ENCODE measurements at regions not wholly inside any gene's neighbourhood (a gene's known extent, or its start where the extent isn't known, plus 50 kb on each side); places are given as distances from the start of the nearest gene placed in this dataset.

DNA sequence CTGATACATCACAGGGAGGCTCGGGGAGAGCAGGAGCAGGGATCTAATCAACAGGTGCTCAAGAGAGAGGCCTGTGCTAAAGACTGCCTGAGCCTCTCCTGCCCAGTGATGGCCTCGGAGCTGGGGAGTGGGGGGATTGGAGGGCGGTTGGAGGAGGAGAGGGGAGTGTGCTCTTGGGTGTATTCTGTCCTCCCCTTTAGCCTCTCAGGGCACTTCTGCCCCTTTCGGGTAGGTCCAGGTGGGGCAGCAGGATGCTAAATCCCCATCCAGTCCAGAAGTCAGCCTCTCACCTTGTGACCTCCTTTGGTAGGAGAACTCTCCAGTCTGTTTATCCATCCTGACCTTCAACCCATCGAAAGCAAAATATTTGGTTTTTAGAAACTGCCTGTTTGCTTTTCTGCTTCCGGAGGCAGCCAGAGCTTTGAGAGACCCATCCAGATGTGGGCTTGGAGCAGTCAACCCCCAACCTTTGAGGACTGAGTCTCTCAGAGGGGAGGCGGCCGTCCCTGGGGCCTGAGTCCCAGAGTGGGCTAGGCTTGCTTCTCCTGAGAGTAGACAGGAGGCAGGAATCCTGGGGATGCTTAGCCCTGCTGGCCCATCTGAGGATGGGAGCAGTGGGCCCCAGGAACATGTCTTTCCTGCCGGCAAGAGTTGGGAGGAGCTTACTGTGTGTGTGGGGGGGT lies 105.2 kb upstream of the SYT13 start:
- H3K27ac Mint-ChIP-seq: no peak overlapping the region
- H3K9me3 Mint-ChIP-seq: no peaks in the 10 kb centered on the region
- H3K4me3 Mint-ChIP-seq: no peak overlapping the region
- Histone ChIP-seq H3K36me3 (ENCODE audit: insufficient read depth) (no peaks in the 10 kb centered on the region), H3F3A (replicated peaks; ENCODE audit: low read depth) (no peaks in the 10 kb centered on the region), H3K4me3 (no peak overlapping the region), H3K79me2 (replicated peaks; ENCODE audit: insufficient read depth) (no peaks in the 10 kb centered on the region), H3K27ac (ENCODE audit: low read depth) (no peak overlapping the region), H4K20me1 (replicated peaks; ENCODE audit: insufficient read depth) (no peaks in the 10 kb centered on the region), H3K9me2 (ENCODE audit: insufficient read depth) (no peaks in the 10 kb centered on the region), H3K27me3 (ENCODE audit: insufficient read depth) (no peaks in the 10 kb centered on the region), H3K4me1 (ENCODE audit: insufficient read depth) (no peaks in the 10 kb centered on the region), H2AFZ (no peak overlapping the region), H3K4me2 (no peak overlapping the region)
- no peaks in the 10 kb centered on the region for H3K36me3 Mint-ChIP-seq (ENCODE audit: low read depth)
- no peak for DNase-seq (ENCODE audit: low spot score)
- peaks cover 16% of the 10 kb centered on the region for H3K27me3 Mint-ChIP-seq (ENCODE audit: insufficient read depth, low read depth, poor library complexity)
- TF ChIP-seq, protein P1, sequence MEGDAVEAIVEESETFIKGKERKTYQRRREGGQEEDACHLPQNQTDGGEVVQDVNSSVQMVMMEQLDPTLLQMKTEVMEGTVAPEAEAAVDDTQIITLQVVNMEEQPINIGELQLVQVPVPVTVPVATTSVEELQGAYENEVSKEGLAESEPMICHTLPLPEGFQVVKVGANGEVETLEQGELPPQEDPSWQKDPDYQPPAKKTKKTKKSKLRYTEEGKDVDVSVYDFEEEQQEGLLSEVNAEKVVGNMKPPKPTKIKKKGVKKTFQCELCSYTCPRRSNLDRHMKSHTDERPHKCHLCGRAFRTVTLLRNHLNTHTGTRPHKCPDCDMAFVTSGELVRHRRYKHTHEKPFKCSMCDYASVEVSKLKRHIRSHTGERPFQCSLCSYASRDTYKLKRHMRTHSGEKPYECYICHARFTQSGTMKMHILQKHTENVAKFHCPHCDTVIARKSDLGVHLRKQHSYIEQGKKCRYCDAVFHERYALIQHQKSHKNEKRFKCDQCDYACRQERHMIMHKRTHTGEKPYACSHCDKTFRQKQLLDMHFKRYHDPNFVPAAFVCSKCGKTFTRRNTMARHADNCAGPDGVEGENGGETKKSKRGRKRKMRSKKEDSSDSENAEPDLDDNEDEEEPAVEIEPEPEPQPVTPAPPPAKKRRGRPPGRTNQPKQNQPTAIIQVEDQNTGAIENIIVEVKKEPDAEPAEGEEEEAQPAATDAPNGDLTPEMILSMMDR (conservative IDR thresholded peaks at IDR 0.05; ENCODE audit: low read depth in 2 of 2): no peak
- TF ChIP-seq EZH2 (IDR thresholded peaks at IDR 0.05; ENCODE audit: low read depth, unreplicated experiment): no peak
- no peak for TF ChIP-seq NANOG (IDR thresholded peaks at IDR 0.05; ENCODE audit: borderline replicate concordance)
- no peak for TF ChIP-seq CREB1 (CRISPR knock-in tag; IDR thresholded peaks at IDR 0.05; ENCODE audit: low read depth)
- TF ChIP-seq, protein P2, sequence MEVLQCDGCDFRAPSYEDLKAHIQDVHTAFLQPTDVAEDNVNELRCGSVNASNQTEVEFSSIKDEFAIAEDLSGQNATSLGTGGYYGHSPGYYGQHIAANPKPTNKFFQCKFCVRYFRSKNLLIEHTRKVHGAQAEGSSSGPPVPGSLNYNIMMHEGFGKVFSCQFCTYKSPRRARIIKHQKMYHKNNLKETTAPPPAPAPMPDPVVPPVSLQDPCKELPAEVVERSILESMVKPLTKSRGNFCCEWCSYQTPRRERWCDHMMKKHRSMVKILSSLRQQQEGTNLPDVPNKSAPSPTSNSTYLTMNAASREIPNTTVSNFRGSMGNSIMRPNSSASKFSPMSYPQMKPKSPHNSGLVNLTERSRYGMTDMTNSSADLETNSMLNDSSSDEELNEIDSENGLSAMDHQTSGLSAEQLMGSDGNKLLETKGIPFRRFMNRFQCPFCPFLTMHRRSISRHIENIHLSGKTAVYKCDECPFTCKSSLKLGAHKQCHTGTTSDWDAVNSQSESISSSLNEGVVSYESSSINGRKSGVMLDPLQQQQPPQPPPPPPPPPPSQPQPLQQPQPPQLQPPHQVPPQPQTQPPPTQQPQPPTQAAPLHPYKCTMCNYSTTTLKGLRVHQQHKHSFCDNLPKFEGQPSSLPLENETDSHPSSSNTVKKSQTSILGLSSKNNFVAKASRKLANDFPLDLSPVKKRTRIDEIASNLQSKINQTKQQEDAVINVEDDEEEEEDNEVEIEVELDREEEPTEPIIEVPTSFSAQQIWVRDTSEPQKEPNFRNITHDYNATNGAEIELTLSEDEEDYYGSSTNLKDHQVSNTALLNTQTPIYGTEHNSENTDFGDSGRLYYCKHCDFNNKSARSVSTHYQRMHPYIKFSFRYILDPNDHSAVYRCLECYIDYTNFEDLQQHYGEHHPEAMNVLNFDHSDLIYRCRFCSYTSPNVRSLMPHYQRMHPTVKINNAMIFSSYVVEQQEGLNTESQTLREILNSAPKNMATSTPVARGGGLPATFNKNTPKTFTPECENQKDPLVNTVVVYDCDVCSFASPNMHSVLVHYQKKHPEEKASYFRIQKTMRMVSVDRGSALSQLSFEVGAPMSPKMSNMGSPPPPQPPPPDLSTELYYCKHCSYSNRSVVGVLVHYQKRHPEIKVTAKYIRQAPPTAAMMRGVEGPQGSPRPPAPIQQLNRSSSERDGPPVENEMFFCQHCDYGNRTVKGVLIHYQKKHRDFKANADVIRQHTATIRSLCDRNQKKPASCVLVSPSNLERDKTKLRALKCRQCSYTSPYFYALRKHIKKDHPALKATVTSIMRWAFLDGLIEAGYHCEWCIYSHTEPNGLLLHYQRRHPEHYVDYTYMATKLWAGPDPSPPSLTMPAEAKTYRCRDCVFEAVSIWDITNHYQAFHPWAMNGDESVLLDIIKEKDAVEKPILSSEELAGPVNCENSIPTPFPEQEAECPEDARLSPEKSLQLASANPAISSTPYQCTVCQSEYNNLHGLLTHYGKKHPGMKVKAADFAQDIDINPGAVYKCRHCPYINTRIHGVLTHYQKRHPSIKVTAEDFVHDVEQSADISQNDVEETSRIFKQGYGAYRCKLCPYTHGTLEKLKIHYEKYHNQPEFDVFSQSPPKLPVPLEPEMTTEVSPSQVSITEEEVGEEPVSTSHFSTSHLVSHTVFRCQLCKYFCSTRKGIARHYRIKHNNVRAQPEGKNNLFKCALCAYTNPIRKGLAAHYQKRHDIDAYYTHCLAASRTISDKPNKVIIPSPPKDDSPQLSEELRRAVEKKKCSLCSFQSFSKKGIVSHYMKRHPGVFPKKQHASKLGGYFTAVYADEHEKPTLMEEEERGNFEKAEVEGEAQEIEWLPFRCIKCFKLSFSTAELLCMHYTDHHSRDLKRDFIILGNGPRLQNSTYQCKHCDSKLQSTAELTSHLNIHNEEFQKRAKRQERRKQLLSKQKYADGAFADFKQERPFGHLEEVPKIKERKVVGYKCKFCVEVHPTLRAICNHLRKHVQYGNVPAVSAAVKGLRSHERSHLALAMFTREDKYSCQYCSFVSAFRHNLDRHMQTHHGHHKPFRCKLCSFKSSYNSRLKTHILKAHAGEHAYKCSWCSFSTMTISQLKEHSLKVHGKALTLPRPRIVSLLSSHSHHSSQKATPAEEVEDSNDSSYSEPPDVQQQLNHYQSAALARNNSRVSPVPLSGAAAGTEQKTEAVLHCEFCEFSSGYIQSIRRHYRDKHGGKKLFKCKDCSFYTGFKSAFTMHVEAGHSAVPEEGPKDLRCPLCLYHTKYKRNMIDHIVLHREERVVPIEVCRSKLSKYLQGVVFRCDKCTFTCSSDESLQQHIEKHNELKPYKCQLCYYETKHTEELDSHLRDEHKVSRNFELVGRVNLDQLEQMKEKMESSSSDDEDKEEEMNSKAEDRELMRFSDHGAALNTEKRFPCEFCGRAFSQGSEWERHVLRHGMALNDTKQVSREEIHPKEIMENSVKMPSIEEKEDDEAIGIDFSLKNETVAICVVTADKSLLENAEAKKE (CRISPR knock-in tag; IDR thresholded peaks at IDR 0.05): no peak
- TF ChIP-seq, protein P3, sequence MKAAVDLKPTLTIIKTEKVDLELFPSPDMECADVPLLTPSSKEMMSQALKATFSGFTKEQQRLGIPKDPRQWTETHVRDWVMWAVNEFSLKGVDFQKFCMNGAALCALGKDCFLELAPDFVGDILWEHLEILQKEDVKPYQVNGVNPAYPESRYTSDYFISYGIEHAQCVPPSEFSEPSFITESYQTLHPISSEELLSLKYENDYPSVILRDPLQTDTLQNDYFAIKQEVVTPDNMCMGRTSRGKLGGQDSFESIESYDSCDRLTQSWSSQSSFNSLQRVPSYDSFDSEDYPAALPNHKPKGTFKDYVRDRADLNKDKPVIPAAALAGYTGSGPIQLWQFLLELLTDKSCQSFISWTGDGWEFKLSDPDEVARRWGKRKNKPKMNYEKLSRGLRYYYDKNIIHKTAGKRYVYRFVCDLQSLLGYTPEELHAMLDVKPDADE (IDR thresholded peaks at IDR 0.05): no peak
- TF ChIP-seq JUNB (IDR thresholded peaks at IDR 0.05; ENCODE audit: unreplicated experiment): no peak
- TF ChIP-seq ZNF331 (CRISPR knock-in tag; IDR thresholded peaks at IDR 0.05; ENCODE audit: low read depth): no peak
- TF ChIP-seq, protein P4, sequence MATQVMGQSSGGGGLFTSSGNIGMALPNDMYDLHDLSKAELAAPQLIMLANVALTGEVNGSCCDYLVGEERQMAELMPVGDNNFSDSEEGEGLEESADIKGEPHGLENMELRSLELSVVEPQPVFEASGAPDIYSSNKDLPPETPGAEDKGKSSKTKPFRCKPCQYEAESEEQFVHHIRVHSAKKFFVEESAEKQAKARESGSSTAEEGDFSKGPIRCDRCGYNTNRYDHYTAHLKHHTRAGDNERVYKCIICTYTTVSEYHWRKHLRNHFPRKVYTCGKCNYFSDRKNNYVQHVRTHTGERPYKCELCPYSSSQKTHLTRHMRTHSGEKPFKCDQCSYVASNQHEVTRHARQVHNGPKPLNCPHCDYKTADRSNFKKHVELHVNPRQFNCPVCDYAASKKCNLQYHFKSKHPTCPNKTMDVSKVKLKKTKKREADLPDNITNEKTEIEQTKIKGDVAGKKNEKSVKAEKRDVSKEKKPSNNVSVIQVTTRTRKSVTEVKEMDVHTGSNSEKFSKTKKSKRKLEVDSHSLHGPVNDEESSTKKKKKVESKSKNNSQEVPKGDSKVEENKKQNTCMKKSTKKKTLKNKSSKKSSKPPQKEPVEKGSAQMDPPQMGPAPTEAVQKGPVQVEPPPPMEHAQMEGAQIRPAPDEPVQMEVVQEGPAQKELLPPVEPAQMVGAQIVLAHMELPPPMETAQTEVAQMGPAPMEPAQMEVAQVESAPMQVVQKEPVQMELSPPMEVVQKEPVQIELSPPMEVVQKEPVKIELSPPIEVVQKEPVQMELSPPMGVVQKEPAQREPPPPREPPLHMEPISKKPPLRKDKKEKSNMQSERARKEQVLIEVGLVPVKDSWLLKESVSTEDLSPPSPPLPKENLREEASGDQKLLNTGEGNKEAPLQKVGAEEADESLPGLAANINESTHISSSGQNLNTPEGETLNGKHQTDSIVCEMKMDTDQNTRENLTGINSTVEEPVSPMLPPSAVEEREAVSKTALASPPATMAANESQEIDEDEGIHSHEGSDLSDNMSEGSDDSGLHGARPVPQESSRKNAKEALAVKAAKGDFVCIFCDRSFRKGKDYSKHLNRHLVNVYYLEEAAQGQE (IDR thresholded peaks at IDR 0.05; ENCODE audit: unreplicated experiment): no peak
- no peak for TF ChIP-seq ZNF114 (CRISPR knock-in tag; IDR thresholded peaks at IDR 0.05)
- no peak for TF ChIP-seq STAT1 (IDR thresholded peaks at IDR 0.05; ENCODE audit: unreplicated experiment)
- TF ChIP-seq EZH2phosphoT487 (IDR thresholded peaks at IDR 0.05; ENCODE audit: unreplicated experiment): no peak
- TF ChIP-seq POLR2AphosphoS5 (IDR thresholded peaks at IDR 0.05; ENCODE audit: low read depth): no peak
- ATAC-seq: peak; percentile 36
- H3K4me1 Mint-ChIP-seq: peaks cover 8% of the 10 kb centered on the region

Data from GM23338 (cell line).